HCT116 (cell line): ENCODE measurements at regions not wholly inside any gene's neighbourhood (a gene's known extent, or its start where the extent isn't known, plus 50 kb on each side); places are given as distances from the start of the nearest gene placed in this dataset.

Experiments used
- ATAC-seq: fragments of 200-7000 bp; cut with Tn5 transposase; 2 replicates; pipeline ENCODE4 v1.9.1; 2020; ENCODE audit warnings: mild to moderate bottlenecking, moderate library complexity
- BruUV-seq: library from RNA; stranded (reverse); fragments of 400-500 nt; replicated peaks from 2 replicates; lab custom pipeline; 2021; lab: Mats Ljungman, UMichigan
- CTCF ChIA-PET: fragments of 300-600 bp; sonication (Branson Sonifier 250); formaldehyde crosslinking; loops from one replicate; lab custom pipeline; 2021; ENCODE audit warnings: antibody characterized with exemption; lab: Charles Lee
- POLR2A ChIA-PET: fragments of 300-600, 350-600 bp; sonication (Branson Sonifier 250); formaldehyde crosslinking; loops from one replicate; lab custom pipeline; 2021; ENCODE audit warnings: antibody characterized with exemption; lab: Charles Lee
- RAD21 ChIA-PET, 2 experiments: fragments of 300-600 bp; sonication (Branson Sonifier 250); formaldehyde crosslinking; loops; one replicate each; lab custom pipeline; 2023; ENCODE audit warnings: low total read pairs in 2 of 2; ENCODE audit not compliant: uncharacterized antibody in 2 of 2, unreplicated experiment in 2 of 2, low non-redundant PET in 1 of 2; lab: Charles Lee
- DNase-seq: peaks from one replicate; pipeline ENCODE4 v3.0.0-alpha.2; 2010; ENCODE audit warnings: low read depth, low spot score
- H2AFZ ChIP-seq: fragments of 200-600 bp; shearing (Covaris generic), sonication (generic); 2 replicates; pipeline ENCODE4 v1.6.1; 2017; ENCODE audit warnings: low read depth, mixed run types, mixed read lengths, antibody characterized with exemption, low read length; ENCODE audit not compliant: poor library complexity, severe bottlenecking
- H3K27ac ChIP-seq: 2 replicates; pipeline ENCODE4 v1.5.1; 2012; ENCODE audit warnings: low read depth, low read length
- H3K27me3 ChIP-seq: fragments of 200-600 bp; sonication (generic); 2 replicates; pipeline ENCODE4 v1.6.1; 2016; ENCODE audit warnings: mixed run types, low read length, mixed read lengths; ENCODE audit not compliant: insufficient read depth
- H3K36me3 ChIP-seq, 2 experiments: fragments of 200-500 bp in 1 of 2; fragments of 200-600 bp in 1 of 2; sonication (Bioruptor generic) in 1 of 2; sonication (generic) in 1 of 2; 2 replicates each; pipeline versions ENCODE4 v1.5.1 to v1.6.1; 2014 to 2016; ENCODE audit warnings: low read length in 2 of 2, inconsistent platforms in 1 of 2, mixed read lengths in 1 of 2, mixed run types in 1 of 2; ENCODE audit not compliant: insufficient read depth in 2 of 2, control insufficient read depth in 1 of 2
- H3K4me1 ChIP-seq, 2 experiments: fragments of 200-600 bp in 1 of 2; sonication (generic) in 1 of 2; 2 replicates each; pipeline versions ENCODE4 v1.5.1 to v1.6.1; 2012 to 2017; ENCODE audit warnings: low read length in 2 of 2, inconsistent platforms in 1 of 2, mild to moderate bottlenecking in 1 of 2, mixed read lengths in 1 of 2, mixed run types in 1 of 2, moderate library complexity in 1 of 2; ENCODE audit not compliant: insufficient read depth in 2 of 2, control insufficient read depth in 1 of 2
- H3K4me2 ChIP-seq: fragments of 200-600 bp; sonication (generic); 2 replicates; pipeline ENCODE4 v1.6.1; 2017; ENCODE audit warnings: mixed run types, low read length, mixed read lengths
- H3K4me3 ChIP-seq, 2 experiments: fragments of 200-600 bp in 1 of 2; sonication (generic) in 1 of 2; replicated peaks in 1 of 2; 2 replicates each; pipeline ENCODE4 v1.5.1; 2011 to 2016; ENCODE audit warnings: low read length in 2 of 2, control low read depth in 1 of 2, low read depth in 1 of 2, mild to moderate bottlenecking in 1 of 2, mixed read lengths in 1 of 2, mixed run types in 1 of 2
- H3K79me2 ChIP-seq: fragments of 200-600 bp; sonication (generic); 2 replicates; pipeline ENCODE4 v1.6.1; 2017; ENCODE audit warnings: mild to moderate bottlenecking, mixed run types, low read length, moderate library complexity, mixed read lengths; ENCODE audit not compliant: insufficient read depth
- H3K9ac ChIP-seq: fragments of 200-600 bp; sonication (generic); 2 replicates; pipeline ENCODE4 v1.6.1; 2016; ENCODE audit warnings: low read length, mixed read lengths
- H3K9me2 ChIP-seq: fragments of 200-600 bp; sonication (generic), shearing (Covaris generic); 2 replicates; pipeline ENCODE4 v1.6.1; 2017; ENCODE audit warnings: mixed run types, mild to moderate bottlenecking, moderate library complexity; ENCODE audit not compliant: insufficient read depth
- H3K9me3 ChIP-seq, 2 experiments: fragments of 200-500 bp in 1 of 2; fragments of 200-600 bp in 1 of 2; sonication (Bioruptor generic) in 1 of 2; sonication (generic) in 1 of 2; 2 replicates each; pipeline ENCODE4 v1.6.1; 2014 to 2017; ENCODE audit warnings: low read length in 2 of 2, mixed read lengths in 2 of 2, inconsistent platforms in 1 of 2, low read depth in 1 of 2, mild to moderate bottlenecking in 1 of 2, mixed run types in 1 of 2, moderate library complexity in 1 of 2; ENCODE audit not compliant: control insufficient read depth in 1 of 2, insufficient read depth in 1 of 2
- H4K20me1 ChIP-seq: fragments of 200-600 bp; sonication (generic), shearing (Covaris generic); 2 replicates; pipeline ENCODE4 v1.6.1; 2017; ENCODE audit warnings: mixed run types, mild to moderate bottlenecking, moderate library complexity; ENCODE audit not compliant: insufficient read depth
- CBX3 ChIP-seq: IDR thresholded peaks from 2 replicates; pipeline ENCODE4 v1.6.1; 2012; ENCODE audit warnings: low read depth
- CEBPB ChIP-seq: IDR thresholded peaks from 2 replicates; pipeline ENCODE4 v1.6.1; 2012; ENCODE audit warnings: low read depth
- EGR1 ChIP-seq: IDR thresholded peaks from 2 replicates; pipeline ENCODE4 v1.6.1; 2012; ENCODE audit warnings: low read depth
- ELF1 ChIP-seq: IDR thresholded peaks from 2 replicates; pipeline ENCODE4 v1.6.1; 2012; ENCODE audit warnings: low read depth, borderline replicate concordance
- EZH2phosphoT487 ChIP-seq: fragments of 200-600 bp; IDR thresholded peaks from 2 replicates; pipeline ENCODE4 v1.6.1; 2018; ENCODE audit warnings: antibody characterized with exemption, borderline replicate concordance
- JUND ChIP-seq: IDR thresholded peaks from 2 replicates; pipeline ENCODE4 v1.6.1; 2012
- MAX ChIP-seq: IDR thresholded peaks from 2 replicates; pipeline ENCODE4 v1.6.1; 2012
- POLR2A ChIP-seq: IDR thresholded peaks from 2 replicates; pipeline ENCODE4 v1.7.0; 2011; ENCODE audit warnings: borderline replicate concordance; ENCODE audit not compliant: insufficient read depth, insufficient read length; ENCODE audit errors: extremely low read depth
- POLR2AphosphoS5 ChIP-seq: IDR thresholded peaks from 2 replicates; pipeline ENCODE4 v1.6.1; 2011; ENCODE audit warnings: mild to moderate bottlenecking, low read depth, low read length, moderate library complexity
- REST ChIP-seq: IDR thresholded peaks from 2 replicates; pipeline ENCODE4 v1.6.1; 2012; ENCODE audit warnings: low read depth
- SRF ChIP-seq: IDR thresholded peaks from 2 replicates; pipeline ENCODE4 v1.6.1; 2012; ENCODE audit warnings: low read depth
- TCF7L2 ChIP-seq: IDR thresholded peaks from 2 replicates; pipeline ENCODE4 v1.7.0; 2011; ENCODE audit warnings: borderline replicate concordance, inconsistent platforms; ENCODE audit not compliant: insufficient read depth, insufficient read length; ENCODE audit errors: extremely low read depth
- YY1 ChIP-seq: IDR thresholded peaks from 2 replicates; pipeline ENCODE4 v1.6.1; 2011; ENCODE audit warnings: low read length, low read depth, moderate library complexity, mild to moderate bottlenecking; ENCODE audit not compliant: insufficient replicate concordance; ENCODE audit errors: extremely low read depth
- ZNF274 ChIP-seq: fragments of 200-500 bp; sonication (Bioruptor generic); IDR thresholded peaks from 2 replicates; pipeline ENCODE4 v1.6.1; 2014; ENCODE audit warnings: mild to moderate bottlenecking, low read depth, low read length, inconsistent platforms
- intact Hi-C: fragments of 100-400 bp; cut with micrococcal nuclease; formaldehyde crosslinking; loops from 2 replicates; pipeline ENCODE4 v1.10.0; 2022

- DNase-seq (no peak), ATAC-seq (no peak)
- no peaks in the 10 kb centered on the region for H3K4me1 ChIP-seq
- no peak overlapping the region for H3K4me2 ChIP-seq
- no peaks in the 10 kb centered on the region for H4K20me1 ChIP-seq
- H2AFZ ChIP-seq: no peak overlapping the region
- TF ChIP-seq POLR2AphosphoS5 (no peak), ZNF274 (no peak), EGR1 (no peak), MAX (no peak), JUND (no peak), REST (no peak)
- RAD21 ChIA-PET: no interaction called here
- no peaks in the 10 kb centered on the region for H3K36me3 ChIP-seq
- no TSS peak for BruUV-seq
- H3K9me3 ChIP-seq: no peaks in the 10 kb centered on the region
- no peak overlapping the region for H3K27ac ChIP-seq
- H3K4me3 ChIP-seq: no peak overlapping the region
- H3K79me2 ChIP-seq: no peaks in the 10 kb centered on the region
- intact Hi-C loops: no loop called here
- H3K9me2 ChIP-seq: no peaks in the 10 kb centered on the region
- CTCF ChIA-PET: no interaction called here
- peaks cover 40% of the 10 kb centered on the region for H3K27me3 ChIP-seq
- POLR2A ChIA-PET: no interaction called here
- H3K9ac ChIP-seq: no peak overlapping the region
Observed at GRCh38 chr5:135642934-135643333, 64.1 kb upstream of the CXCL14 start.

DNA sequence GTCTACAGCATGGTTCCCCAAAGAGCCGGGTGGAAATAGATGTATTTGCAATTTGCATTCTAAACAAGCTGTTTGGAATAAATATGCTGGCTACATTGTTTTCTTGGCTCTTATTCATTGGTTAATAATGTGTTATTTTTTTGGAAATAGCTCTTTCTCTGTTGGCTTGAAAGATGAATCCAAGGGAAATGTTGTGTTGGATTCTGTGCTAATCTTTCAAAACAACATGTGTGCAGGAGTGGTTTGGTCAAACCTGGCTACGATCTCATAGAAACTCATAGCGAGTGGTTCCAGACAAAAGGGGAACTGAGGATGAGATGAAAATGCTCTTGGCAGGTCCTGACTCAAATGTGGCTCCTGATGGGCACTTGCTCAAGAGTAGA, 63.7 kb upstream of the CXCL14 start:
- no peak overlapping the region for H3K27ac ChIP-seq
- DNase-seq (no peak), ATAC-seq (no peak)
- RAD21 ChIA-PET: no interaction called here
- CTCF ChIA-PET: no interaction called here
- TF ChIP-seq POLR2A (no peak), CEBPB (no peak), CBX3 (no peak), EZH2phosphoT487 (no peak), SRF (no peak), ELF1 (no peak), YY1 (no peak), TCF7L2 (no peak)
- no peaks in the 10 kb centered on the region for H3K4me1 ChIP-seq
- H3K4me3 ChIP-seq: no peak overlapping the region
- no peaks in the 10 kb centered on the region for H3K79me2 ChIP-seq
- no peaks in the 10 kb centered on the region for H3K9me2 ChIP-seq
- peaks cover 40% of the 10 kb centered on the region for H3K27me3 ChIP-seq
- H4K20me1 ChIP-seq: no peaks in the 10 kb centered on the region
- intact Hi-C loops: no loop called here
- no TSS peak for BruUV-seq
- H3K36me3 ChIP-seq: no peaks in the 10 kb centered on the region
- H2AFZ ChIP-seq: no peak overlapping the region
- POLR2A ChIA-PET: no interaction called here
- no peak overlapping the region for H3K9ac ChIP-seq
- H3K4me2 ChIP-seq: no peak overlapping the region
- no peaks in the 10 kb centered on the region for H3K9me3 ChIP-seq
